ENCODE measurements at regions not wholly inside any gene's neighbourhood (a gene's known extent, or its start where the extent isn't known, plus 50 kb on each side); places are given as distances from the start of the nearest gene placed in this dataset.
A peak's percentile ranks its signal among the peaks of the same experiment; 100 is the strongest.
"Not testable (repeated sequence)": the region's sequence is repeated elsewhere in the genome, so short reads cannot be mapped to it uniquely, and the experiment has no call there.

- in situ Hi-C loops (cut with HindIII; ENCODE audit: low sequenced_read_pairs) = no loop called here
- DNase-seq (ENCODE audit: low spot score) = no peak
Observed at GRCh38 chrX:3516051-3516541, 169.6 kb upstream of the MXRA5 start.

- no peak for DNase-seq (ENCODE audit: low spot score)
- in situ Hi-C loops (cut with HindIII; ENCODE audit: low sequenced_read_pairs) = no loop called here
Observed at GRCh38 chrX:3514996-3515395, 168.5 kb upstream of the MXRA5 start.

DNA sequence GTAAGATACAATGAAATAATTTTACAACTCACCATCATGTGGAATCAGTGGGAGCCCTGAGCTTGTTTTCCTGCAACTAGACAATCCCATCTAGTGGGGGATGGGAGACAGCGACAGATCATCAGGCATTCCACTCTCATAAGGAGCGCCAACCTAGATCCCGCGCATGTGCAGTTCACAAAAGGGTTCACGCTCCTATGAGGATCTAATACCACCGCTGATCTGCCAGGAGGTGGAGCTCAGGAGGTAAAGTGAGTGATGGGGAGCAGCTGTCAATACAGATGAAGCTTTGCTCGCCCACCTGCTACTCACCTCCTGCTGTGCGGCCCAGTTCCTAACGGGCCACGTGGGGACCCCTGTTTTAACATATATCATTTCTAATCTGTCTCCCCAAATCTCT lies 165.7 kb upstream of the MXRA5 start:
- DNase-seq (ENCODE audit: low spot score); in situ Hi-C loops (cut with HindIII; ENCODE audit: low sequenced_read_pairs): not testable (repeated sequence)

DNA sequence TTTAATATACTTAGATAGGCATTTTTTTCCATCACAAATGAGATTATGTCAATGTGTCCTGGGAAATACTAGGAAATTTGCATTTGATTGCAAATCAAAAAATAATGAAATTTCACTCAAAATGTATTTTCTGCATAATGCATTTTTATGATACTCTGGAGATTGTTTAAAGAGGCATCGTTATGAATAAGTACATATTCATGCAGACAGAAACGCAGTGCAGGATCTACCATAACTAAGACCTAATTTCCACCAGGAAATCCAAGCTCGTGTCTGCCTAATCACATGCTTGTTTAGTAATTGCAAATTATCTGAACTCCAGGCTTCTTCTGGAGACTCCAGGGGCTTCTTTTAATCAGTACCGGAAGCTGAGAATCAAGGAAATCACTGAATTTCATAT lies 163.5 kb upstream of the MXRA5 start:
- DNase-seq (ENCODE audit: low spot score) = no peak
- in situ Hi-C loops (cut with HindIII; ENCODE audit: low sequenced_read_pairs) = no loop called here

GRCh38 chrX:3504916-3505315 lies 158.5 kb upstream of the MXRA5 start:
- in situ Hi-C loops (cut with HindIII; ENCODE audit: low sequenced_read_pairs) = no loop called here
- DNase-seq (ENCODE audit: low spot score) = no peak

DNA sequence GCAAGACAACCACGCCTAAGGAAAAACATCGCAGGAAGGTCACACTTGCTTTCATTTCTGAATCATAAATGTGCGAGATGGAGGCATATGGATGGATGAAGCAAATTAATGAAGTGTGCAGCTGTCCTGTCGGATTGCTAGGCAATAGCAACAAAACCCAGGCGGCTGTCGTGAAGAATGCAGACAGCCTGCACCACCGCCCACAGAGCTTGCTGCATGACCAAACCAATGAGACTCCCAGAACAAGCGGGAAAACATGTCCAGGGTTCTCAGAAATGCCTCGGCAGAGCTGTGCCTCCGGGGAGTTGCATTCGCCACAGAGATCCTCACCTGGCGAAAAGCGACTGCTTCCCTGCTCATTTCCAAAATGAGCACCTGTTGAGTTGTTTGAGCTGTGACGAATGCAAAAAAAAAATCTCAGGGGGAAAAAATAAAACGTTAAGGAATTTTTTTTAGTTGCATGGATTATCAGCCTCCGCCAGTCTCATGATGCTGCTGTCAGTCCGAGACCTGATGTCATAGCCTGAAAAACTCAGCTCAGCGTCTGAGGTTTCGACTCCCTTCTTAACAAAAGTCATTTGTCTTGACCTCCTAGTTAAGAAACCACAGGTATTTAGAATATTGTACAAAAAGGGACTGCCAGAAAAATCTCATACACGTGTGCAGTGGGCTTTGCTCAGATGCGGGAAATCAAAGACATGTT lies 155.5 kb upstream of the MXRA5 start:
- no peak for DNase-seq (ENCODE audit: low spot score)
- in situ Hi-C loops (cut with HindIII; ENCODE audit: low sequenced_read_pairs) = no loop called here

DNA sequence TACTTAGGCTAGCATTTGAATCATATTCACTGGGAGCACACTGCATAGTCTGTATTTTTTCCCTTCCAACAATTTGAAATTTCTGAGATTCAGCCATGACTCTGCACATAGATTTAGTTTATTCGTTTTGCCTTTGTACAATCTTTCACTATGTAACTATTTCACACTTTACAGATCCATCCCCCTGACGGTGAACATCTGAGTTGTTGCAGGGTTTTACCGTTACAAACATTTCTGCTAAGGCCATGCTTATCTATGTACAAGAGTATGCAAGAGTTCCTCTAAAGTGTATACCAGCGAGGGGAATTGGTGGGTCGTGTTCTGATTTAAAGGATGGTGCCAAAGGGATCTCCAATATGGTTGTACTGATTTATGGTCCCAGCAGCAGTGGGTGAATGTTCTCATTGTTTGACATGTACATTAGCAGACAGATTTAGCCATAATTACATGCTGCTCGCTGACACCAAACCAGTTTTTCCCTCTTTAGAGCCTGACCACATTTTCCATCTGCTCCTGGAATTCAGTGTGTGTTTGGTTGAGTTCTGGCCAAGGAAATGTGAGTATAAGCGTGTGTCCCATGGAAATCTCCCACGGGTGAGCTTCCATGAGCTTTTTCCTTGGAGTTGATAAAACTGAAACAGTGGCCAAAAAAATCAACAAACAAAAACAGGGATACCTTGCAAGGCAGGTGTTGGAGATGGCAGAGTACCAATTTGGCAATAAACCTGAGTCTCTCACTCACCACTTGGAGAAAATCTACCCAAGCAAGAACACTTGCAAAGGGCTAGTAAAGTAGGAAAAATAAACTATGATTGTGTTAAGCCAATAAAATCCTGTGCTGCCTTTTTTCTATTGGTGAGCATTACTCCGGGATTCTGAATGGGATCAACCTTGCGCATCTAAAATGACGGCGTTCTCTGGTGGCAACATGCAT lies 149.7 kb upstream of the MXRA5 start:
- DNase-seq (ENCODE audit: low spot score) = peak; percentile 14
- in situ Hi-C loops (cut with HindIII; ENCODE audit: low sequenced_read_pairs) = not testable (repeated sequence)

DNA sequence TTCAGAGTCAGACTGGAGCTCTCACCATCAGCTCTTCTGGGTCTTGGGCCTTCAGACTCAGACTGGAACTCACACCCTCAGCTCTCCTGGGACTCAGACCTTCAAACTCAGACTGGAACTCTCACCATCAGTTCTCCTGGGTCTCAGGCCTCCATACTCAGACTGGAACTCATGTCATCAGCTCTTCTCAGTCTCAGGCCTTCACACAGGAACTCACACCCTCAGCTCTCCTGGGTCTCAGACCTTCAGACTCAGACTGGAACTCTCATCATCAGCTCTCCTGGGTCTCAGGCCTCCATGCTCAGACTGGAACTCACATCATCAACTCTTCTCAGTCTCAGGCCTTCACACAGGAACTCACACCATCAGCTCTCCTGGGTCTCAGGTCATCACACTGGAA lies 147.2 kb upstream of the MXRA5 start:
- in situ Hi-C loops (cut with HindIII; ENCODE audit: low sequenced_read_pairs) = no loop called here
- DNase-seq (ENCODE audit: low spot score) = no peak

- no peak for DNase-seq (ENCODE audit: low spot score)
- in situ Hi-C loops (cut with HindIII; ENCODE audit: low sequenced_read_pairs) = no loop called here
Observed at GRCh38 chrX:3485727-3486126, 139.3 kb upstream of the MXRA5 start.

DNA sequence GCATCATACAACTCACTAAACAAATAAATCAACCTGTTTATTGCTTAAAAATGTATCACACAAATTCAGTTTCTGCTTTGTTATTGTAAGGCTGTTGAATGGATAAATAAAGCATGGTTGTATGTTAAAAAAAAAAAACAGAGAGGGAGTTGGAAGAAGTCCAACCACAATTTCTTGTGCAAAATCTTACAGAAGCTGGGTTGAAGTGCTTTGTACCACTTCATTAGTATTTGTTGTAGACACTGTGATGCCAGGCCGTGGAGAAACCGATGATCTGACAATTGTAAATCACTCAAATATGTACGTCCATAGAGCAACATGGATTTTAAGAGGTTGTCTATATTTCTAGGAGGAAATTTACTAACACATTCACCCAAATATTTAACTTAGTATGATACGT lies 132.6 kb upstream of the MXRA5 start:
- in situ Hi-C loops (cut with HindIII; ENCODE audit: low sequenced_read_pairs) = no loop called here
- no peak for DNase-seq (ENCODE audit: low spot score)

DNA sequence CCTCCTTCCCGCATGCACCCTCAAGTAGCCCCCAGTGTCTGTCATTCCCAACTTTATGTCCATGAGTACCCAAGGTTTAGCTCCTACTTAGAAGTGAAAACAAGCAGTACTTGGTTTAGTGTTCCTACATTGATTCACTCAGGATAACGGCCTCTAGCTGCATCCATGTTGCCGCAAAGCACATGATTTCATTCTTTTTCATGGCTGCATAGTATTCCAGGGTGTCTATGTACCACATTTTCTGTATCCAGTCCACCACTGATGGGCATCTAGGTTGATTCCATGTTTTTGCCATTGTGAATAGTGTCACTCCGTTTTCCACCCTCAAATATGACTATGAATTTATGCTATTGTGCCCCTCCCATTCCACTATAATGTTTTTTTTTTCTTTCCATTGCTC lies 130.5 kb upstream of the MXRA5 start:
- in situ Hi-C loops (cut with HindIII; ENCODE audit: low sequenced_read_pairs) = no loop called here
- no peak for DNase-seq (ENCODE audit: low spot score)

- DNase-seq (ENCODE audit: low spot score); in situ Hi-C loops (cut with HindIII; ENCODE audit: low sequenced_read_pairs): not testable (repeated sequence)
Observed at GRCh38 chrX:3470211-3470679, 123.8 kb upstream of the MXRA5 start.

DNA sequence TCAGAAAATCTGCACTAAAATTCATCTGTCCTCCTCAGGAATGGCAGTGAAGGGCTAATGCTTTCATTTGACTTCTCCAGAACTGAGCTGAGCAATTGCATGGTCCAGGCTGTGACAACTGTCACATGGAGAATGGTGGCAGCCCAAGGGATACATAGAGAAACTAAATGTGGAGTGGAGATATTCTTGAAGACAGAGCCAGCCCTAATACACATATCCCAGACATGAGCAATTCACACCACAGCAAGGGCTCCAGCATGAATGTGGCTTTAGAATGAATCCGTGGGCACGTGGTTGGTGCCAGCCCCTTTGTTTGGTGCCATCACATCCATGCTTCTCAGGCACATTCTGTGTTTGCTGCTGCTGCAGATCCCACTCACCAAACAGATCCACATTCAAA lies 121.6 kb upstream of the MXRA5 start:
- in situ Hi-C loops (cut with HindIII; ENCODE audit: low sequenced_read_pairs) = no loop called here
- no peak for DNase-seq (ENCODE audit: low spot score)

- in situ Hi-C loops (cut with HindIII; ENCODE audit: low sequenced_read_pairs) = no loop called here
- no peak for DNase-seq (ENCODE audit: low spot score)
Observed at GRCh38 chrX:3465017-3465416, 118.6 kb upstream of the MXRA5 start.

DNA sequence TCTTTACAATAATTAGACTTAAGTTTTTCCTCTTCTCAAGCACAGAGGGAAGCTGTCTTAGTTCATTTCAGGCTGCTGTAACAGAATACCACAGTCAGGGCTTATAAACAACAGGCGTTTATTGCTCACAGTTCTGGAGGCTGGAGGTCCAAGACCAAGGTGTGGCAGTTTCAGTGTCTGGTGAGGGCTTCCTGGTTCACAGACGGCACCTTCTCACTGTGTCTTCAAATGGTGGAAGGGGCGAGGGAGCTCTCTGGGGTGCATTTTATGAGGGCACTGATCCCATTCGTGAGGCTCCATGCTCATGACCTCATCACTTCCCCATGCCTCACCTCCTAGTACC lies 115.7 kb upstream of the MXRA5 start:
- in situ Hi-C loops (cut with HindIII; ENCODE audit: low sequenced_read_pairs) = no loop called here
- DNase-seq (ENCODE audit: low spot score) = no peak

DNA sequence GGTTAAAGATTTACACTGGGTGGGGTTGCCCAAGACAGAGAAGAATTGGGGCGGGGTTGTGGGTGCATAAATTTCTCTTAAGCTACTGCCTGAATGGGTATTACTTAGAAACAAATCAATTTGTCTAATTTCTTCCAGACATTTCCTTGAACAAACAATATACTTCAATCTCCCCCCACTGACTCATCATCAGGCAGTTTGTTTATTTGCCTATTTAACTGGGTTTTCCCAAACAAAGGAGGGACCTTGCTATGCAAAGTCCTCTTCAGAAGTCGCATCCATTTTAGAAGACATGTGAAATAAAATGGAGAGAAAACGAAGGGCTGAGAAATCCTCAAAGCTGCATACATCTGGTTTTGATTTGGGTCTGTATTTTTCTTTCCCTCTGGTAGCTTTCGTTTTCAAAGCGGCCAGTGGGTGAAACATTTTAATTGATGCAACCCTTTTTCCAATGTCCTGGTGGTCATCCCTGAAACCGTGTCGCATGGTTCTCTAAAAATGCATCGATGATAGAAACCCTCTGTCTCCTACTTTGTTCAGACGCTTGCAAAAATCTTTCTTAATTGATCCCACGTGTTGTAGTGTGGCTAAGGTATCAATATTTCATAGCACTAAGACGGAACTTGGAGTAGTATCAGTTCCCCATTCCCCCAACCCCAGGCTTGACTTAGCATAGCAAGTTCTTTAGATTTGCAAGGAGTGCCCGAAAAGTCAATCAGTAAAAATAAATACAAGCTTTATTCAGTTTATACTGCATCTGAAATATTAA lies 115.1 kb upstream of the MXRA5 start:
- no peak for DNase-seq (ENCODE audit: low spot score)
- in situ Hi-C loops (cut with HindIII; ENCODE audit: low sequenced_read_pairs) = no loop called here

DNA sequence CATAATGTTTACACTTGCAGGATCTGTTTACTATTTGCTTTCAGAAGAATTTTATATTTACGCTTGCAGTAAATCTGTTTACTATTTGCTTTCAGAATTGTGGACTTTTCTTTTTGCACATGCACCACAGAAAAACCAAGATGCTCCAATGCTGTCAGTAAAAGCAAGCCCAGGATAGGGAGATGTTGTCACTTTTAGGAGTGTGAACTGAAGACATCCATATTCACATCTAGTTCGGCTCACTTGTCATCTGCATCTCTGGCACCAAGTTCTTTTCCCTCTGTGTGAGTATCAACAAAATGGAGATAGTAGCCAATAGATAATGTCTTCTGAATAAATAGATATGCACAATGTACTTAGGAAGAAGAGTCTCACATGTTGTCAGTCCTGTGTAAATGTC lies 109.3 kb upstream of the MXRA5 start:
- in situ Hi-C loops (cut with HindIII; ENCODE audit: low sequenced_read_pairs) = no loop called here
- DNase-seq (ENCODE audit: low spot score) = no peak

DNA sequence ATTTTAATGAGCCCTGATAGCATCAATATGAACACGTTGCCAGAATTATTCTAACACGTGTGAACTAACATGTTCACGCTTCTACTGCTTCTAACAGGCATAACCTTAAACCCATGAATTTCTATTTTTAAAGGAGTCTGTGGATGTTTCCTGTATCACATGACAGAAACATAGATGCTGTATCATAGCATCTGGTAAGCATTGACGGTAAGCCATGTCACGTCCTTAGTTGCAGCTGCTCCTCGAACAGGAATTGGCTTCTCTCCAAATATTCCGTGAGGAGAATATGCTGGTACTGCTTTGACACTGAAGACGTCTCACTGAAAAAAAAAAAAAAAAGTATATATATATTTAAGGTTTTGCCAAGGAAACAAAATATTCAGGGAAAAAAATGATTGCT lies 105.1 kb upstream of the MXRA5 start:
- in situ Hi-C loops (cut with HindIII; ENCODE audit: low sequenced_read_pairs) = no loop called here
- no peak for DNase-seq (ENCODE audit: low spot score)

DNA sequence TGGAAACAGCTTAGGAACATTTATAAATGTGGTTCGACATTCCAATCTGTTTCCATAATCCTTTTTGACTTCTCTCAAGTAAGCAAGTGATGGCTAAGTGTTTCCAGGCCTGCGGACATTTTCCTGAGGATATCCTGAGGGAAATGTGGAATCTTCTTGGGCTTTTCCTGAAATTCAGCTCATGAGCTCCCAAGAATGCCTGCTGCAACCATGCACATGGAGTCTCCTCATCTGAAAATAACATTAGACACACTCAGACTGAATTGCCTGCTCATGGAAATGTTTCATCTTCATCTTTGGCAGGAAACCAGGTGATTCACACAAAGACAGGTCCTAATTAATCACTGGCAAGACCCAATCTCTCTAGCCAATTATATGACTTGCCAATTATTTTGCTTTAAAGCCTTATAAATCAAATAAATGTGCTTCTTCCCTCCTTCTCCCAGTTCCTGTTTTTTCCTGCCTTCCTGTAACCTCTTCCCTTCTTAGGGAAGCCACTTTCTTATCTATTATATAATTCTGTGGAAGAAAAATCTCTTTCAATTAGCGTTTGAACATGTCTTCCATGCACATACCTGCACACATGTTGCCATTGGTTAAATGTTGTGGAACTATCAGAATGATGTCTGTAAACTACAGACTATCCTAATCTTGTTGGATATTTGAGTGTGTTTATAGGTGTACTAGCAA lies 104.6 kb upstream of the MXRA5 start:
- in situ Hi-C loops (cut with HindIII; ENCODE audit: low sequenced_read_pairs) = no loop called here
- DNase-seq (ENCODE audit: low spot score) = no peak
